ENCODE measurements at regions not wholly inside any gene's neighbourhood (a gene's known extent, or its start where the extent isn't known, plus 50 kb on each side); places are given as distances from the start of the nearest gene placed in this dataset.

DNA sequence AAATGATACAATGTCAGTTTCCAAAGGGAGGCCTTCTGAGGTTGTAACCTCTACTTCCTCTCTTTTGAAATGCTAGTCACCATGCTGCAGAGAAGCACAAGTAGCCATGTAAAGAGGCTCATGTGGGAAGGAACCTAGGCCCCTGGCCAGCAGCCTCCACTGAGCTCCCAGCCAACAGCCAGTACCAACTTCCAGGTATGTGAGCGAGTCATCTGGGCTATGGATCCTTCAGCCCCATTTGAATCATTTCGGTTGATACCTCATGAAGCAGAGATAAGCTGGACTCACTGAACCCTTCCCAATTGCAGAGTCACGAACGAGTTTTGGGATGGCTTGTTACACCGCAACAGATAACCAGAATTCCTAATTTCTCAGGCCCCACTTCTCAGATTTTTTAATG lies 187.0 kb upstream of the LDB2 start:
- TF ChIP-seq GATA3 (IDR thresholded peaks at IDR 0.05; ENCODE audit: low read depth, low read length) (no peak), GATA2 (IDR thresholded peaks at IDR 0.05; ENCODE audit: low read depth, low read length) (no peak)
